Gastroesophageal sphincter (tissue), 3 donors: ENCODE measurements at regions not wholly inside any gene's neighbourhood (a gene's known extent, or its start where the extent isn't known, plus 50 kb on each side); places are given as distances from the start of the nearest gene placed in this dataset.

Experiments used
- POLR2A ChIP-seq, 2 donors: fragments of 450-650 bp; IDR thresholded peaks; one replicate each; pipeline ENCODE4 v1.6.1; 2017; ENCODE audit warnings: antibody characterized with exemption in 2 of 2, mild to moderate bottlenecking in 2 of 2, moderate library complexity in 1 of 2
- TF ChIP-seq, protein P1 (sequence below), 4 experiments: fragments of 200-600 bp in 2 of 4; fragments of 450-650 bp in 2 of 4; sonication (generic) in 1 of 4; IDR thresholded peaks; one replicate each; pipeline ENCODE4 v1.5.1; 2017 to 2019; ENCODE audit warnings: antibody characterized with exemption in 4 of 4, mild to moderate bottlenecking in 2 of 4, moderate library complexity in 2 of 4

DNA sequence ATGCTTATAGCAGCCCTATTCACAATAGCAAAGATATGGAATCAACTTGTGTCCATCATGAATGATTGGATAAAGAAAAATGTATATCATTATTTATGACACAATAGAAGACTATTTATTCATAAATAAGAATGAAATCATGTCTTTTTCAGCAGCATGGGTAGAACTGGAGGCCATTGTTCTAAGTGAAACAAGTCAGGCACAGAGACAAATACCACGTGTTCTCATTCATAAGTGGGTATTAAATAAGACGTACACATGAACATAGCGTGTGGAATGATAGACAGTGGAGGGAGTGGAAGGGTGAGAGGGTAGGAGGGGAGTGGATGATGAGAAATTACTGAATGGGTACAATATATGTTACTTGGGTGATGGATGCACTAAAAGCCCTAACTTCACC is 762.4 kb downstream of the REEP3 start:
- TF ChIP-seq POLR2A (IDR thresholded peaks at IDR 0.05): no peak
- TF ChIP-seq, protein P1, sequence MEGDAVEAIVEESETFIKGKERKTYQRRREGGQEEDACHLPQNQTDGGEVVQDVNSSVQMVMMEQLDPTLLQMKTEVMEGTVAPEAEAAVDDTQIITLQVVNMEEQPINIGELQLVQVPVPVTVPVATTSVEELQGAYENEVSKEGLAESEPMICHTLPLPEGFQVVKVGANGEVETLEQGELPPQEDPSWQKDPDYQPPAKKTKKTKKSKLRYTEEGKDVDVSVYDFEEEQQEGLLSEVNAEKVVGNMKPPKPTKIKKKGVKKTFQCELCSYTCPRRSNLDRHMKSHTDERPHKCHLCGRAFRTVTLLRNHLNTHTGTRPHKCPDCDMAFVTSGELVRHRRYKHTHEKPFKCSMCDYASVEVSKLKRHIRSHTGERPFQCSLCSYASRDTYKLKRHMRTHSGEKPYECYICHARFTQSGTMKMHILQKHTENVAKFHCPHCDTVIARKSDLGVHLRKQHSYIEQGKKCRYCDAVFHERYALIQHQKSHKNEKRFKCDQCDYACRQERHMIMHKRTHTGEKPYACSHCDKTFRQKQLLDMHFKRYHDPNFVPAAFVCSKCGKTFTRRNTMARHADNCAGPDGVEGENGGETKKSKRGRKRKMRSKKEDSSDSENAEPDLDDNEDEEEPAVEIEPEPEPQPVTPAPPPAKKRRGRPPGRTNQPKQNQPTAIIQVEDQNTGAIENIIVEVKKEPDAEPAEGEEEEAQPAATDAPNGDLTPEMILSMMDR (IDR thresholded peaks at IDR 0.05): no peak
